ENCODE measurements at regions not wholly inside any gene's neighbourhood (a gene's known extent, or its start where the extent isn't known, plus 50 kb on each side); places are given as distances from the start of the nearest gene placed in this dataset.

DNA sequence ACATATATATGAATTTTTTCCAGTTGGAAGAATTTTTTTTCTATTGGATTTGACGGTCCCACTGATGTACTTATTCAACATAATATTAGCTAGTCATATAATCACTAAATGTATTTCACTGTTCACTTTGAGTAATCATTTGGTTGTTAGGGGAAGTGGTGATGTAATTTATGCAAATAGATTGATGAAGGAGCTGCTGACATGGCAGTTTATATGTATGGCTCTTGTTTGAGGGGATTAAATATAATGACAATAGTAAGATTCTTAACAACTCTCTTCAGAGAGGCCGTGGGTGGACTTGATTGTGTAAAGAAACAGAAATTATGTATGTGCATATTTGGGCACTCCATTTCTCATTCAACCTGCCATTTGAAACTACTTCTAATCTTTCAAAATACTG, 653.6 kb upstream of the ADGRL4 start:
- DNase-seq (ENCODE audit: low read depth, low spot score), result no peak

DNA sequence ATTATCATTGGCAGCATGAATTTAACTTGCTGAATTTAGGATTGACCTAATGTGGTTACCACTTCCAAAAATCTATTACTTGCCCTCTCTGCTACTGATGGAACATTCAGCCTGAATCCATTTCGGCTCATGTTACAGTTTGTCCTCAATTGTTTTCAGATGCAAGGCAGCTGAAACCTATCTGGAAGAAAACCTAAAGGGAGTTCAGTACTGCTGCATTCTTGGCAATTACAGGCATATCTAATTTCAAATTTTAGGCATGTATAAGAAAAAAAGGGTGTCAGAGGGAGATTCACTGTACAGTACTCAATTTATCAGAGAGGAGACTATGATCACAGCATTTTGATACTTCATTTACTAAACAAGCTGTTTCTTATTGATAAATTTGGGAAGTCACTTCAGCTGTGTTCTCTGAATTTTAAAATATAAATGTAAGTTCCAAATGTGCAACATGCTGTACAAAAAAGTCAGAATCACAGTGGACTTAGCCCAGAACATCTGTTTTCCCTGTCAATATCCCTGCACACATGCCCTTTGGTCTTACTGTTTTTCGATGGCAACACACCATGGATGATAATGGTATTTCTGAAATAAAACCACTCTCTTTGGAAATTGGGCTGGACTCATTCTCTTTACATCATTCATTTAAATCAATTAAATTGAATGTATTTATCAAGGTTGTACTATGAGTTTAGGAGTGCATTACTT, 651.6 kb upstream of the ADGRL4 start:
- DNase-seq (ENCODE audit: low read depth, low spot score), result no peak

DNA sequence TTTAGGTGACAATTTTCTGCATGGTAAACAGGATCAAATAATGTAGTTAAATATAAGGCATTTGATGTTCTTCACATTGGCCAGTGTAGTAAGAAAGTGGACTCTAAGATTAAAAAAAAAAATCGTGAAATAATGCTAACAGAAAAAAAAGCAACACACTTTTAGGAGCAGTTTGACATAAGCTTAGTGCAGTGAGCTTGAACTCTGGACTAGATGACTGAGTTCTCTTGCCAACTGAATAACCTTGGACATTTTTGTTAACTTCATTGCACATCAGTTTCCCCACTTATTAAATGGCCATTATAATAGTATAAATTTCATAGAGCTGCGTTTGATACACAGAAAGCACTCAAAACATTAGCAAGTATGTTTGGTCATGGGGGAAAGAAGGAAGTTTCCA, 649.3 kb upstream of the ADGRL4 start:
- DNase-seq (ENCODE audit: low read depth, low spot score), result no peak

DNA sequence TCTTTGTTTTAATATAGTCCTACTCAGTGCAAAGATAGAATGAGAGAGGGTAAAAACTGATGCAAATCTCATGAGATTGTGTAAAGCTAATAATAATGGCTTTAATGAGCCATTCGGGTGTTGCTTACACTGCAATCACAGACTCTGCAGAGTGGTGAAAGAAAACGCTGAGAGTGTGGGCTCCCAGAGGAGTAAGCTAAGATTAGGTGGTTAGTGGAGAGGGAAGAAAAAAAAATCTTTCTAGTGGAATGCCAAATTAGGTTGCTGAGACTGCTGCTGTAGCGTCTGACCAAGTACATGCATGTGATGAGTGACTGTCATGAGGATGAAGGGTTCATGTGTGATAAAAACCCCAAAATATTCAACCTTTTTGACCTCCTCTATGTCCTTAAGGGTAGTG, 645.9 kb upstream of the ADGRL4 start:
- DNase-seq (ENCODE audit: low read depth, low spot score), result no peak

DNA sequence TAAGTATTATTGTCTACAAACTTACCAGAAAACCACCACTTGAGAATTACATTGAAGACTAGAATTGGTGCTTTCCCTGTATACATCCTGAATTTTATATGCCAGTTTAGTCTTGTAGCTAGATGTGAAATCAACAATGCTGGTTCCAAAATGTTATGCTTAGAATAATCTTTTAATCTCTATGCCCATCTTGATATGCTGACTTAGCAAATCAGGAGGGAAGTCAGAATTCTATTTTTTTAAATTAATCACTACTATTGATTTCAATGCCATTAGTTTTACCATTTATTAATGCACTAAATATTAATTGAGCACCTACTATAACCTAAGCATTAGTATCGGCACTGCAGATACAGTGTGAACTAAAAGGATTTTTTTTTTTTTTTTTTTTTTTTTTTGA, 641.6 kb upstream of the ADGRL4 start:
- no peak for DNase-seq (ENCODE audit: low read depth, low spot score)

DNA sequence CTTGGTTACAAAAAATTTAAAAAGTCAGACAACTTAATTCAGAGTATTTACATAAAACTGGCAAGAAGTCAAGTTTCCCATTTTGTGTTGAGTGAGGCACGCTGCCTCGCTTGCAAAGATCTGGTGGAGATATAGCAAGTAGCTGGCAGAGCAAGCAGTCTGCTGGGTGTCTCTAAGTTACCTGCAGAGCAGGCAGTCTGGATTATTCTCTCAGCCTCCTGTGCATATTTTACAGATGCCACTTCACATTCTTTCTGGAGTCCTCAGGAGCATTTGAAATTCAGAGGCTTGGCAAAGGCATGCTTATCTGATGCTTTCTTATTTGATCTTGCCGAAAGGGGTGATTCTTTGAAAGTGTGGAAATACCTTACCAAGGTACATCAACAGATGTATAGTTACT, 640.4 kb upstream of the ADGRL4 start:
- peak; percentile 15 for DNase-seq (ENCODE audit: low read depth, low spot score)

DNA sequence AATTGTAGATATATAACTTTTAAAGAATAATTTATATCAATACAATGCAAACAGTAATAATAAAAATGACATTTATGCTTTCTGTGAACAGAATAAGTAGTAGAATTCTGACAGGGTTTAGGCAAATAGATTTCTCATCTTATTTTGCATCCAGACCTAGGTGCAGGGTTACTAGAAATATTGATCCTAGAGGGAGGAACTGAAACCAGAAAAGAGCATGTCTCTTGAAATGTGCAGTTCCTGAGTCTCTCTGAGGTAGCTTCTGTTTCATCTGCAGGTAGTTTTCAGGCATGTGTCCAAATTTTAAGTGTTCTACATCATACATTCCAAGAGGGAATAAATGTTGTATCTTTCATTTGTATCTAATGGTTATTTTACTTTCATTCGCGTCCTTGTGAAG, 631.9 kb upstream of the ADGRL4 start:
- DNase-seq (ENCODE audit: low read depth, low spot score), result no peak

DNA sequence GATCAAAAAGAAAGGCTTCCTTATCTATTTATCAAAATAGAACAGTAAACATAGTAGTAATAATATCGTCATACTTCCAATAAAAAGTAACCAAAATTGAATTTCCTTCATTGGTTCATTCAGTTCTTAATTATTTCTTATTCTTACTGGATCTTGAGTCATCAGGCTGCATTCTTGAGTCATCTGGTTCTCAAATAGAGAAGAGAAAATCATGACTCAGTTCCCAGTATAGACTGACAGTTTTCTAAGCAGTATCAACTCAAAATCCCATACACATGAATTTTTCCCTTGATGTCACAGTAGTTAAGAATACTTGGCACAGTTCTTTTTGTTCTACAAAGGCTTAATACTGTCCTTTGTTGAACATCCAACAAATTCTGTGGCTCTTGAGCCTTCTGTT, 626.9 kb upstream of the ADGRL4 start:
- DNase-seq (ENCODE audit: low read depth, low spot score), result no peak

DNA sequence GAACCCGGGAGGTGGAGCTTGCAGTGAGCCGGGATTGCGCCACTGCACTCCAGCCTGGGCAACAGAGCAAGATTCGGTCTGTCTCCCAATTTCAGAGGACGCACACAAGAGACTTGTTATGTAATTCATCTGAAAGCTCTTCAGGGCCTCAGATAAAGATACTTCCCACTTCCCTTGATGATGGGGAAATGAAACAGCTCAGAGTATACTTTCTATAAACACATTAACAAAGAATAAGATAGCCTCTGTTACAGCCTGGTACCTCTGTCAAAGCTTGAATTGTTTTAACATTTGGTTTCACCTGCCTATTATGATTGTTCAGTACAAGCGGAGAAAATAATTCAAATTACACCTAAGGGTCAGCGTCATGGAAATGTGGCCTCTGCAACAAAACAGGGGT, 622.9 kb upstream of the ADGRL4 start:
- DNase-seq (ENCODE audit: low read depth, low spot score), result no peak

DNA sequence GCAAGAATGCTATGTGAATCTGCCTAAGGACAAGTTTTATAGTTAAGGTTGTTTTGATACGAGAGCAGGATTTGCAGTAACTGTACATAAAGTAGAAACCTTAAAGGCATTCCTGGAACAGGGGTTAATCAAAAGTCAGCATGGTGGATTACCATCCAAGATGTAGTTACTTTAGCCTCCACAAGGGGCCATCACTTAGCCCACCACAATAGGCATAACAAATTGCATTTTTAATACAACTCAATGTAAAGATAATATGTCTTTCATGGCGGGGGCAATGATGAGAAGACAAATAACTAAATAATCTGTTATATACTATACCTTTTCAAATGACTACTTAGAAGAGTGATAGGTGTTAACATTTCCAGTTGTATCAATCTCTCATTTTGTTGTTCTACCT, 611.2 kb upstream of the ADGRL4 start:
- no peak for DNase-seq (ENCODE audit: low read depth, low spot score)

DNA sequence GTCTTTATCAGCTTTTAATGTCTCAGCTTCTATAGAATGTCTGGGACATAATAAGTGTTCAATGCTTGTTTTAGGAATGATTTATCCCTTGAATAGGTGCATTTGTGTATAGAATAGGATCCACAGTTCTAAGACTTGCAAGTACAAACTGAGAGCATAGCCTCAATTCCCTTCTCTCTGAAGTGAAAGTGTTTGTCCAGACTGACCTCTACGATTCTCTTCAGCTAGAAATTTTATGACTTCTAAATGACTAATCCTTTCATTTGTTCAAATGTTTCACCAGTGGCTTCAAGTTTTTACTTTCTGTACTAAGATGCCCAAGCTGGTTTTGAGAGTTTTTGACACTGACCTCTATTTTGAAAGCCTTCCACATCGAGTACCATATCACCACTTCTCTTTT, 608.2 kb upstream of the ADGRL4 start:
- no peak for DNase-seq (ENCODE audit: low read depth, low spot score)

DNA sequence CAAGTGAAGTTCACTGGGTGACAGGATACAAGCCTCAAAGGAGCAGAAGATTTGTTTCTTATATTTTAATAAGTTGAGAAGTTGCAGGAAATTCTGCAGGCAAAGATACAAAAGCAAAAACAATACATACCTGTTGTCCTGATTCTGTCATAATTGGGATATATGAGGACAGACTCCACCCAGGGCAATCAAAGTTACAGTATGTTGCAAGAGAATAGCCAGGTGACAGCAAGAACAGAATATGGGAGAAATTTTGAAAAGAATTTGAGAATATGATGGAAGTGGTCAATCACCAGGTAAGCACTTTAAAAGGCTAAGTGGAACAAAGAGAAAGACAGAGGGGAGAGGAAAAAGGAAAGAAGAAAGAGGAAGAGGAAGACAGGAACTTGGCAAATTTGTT, 607.6 kb upstream of the ADGRL4 start:
- DNase-seq (ENCODE audit: low read depth, low spot score), result no peak

DNA sequence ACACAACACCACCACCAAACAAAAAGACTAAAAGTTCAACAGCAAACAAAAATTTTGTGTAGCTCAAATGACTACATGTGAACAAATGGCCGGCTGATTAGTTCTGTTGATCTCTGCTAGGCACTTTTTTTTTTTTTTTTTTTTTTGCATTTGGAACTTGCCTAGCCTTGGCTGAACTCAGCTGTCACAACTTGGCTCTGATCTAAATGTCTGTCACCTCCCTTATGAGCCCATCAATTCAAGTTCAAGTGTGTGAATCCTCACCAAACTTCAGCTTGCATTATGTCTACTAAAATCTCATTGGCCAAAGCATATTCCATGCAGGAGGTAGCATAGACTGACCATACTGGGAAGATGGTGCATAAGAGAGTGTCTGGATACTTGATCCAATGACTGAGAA, 606.5 kb upstream of the ADGRL4 start:
- DNase-seq (ENCODE audit: low read depth, low spot score), result no peak

DNA sequence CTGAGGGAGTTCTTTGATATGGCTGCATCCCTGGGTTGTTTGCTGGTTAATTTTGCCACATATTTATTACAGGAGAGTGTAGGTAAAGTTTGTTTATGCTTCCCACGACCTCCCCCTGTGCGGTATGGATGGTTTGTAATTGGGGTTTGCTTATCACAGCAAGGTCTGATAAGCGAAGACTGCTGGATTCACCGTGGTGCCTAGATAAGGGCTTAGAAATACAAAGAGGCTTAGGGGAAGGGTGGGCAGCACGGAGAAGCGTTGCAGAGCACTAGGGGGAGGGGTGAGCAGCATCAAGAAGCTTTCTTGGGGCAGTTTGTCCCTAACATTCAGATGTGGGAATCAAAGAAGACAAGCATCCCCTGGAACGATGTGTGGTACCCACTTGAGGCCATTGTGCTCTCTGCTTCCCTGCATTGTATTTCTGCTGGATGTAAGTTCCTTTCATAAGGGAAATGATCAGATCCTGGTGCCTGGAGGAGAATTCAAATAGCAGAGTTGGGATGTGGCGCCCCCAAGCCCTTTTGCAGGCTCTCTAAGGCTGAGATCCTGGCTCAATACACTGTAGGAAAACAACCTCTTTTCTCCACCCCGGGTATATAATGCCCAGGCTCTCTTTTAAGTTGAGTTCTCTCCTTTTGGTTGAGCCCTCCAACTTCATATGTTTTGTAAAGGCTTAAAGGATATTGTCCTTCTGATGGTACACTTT, 598.1 kb upstream of the ADGRL4 start:
- DNase-seq (ENCODE audit: low read depth, low spot score), result no peak

DNA sequence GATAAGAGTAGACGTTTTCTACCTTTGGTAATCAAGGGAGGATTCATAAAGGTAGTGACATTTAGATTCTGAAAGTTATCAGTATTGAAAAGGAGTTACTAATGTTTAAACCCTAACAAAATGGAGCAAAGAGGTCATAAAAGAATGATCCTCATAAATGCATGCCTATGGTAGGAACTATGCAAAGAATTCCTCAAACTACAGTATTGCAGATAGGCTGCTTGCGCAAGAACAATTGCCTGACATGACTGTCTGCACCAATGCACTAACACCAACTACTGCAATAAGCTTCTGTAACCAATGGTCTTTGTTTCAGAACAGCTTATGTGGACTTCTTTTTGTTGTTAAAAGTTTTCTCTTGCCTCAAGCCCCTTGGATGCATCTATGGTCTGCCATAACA, 597.3 kb upstream of the ADGRL4 start:
- no peak for DNase-seq (ENCODE audit: low read depth, low spot score)

DNA sequence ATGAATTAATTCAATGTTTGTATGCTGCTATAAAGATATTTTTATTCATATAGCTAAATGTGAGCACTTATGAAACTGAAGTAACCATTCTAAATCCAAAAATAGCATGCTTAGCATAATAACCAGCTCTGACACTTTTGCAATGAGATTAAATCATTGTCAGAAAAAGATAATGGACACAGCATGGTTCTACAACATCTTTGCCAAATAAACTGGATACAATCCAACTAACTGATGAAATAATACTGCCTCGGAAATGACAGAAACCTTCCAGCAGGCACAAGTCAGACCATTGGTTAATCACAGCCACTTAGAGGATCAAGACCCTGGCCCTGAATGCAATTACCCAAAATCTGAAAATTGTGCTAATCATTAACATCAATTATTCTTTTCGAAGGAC, 592.7 kb upstream of the ADGRL4 start:
- DNase-seq (ENCODE audit: low read depth, low spot score), result no peak

DNA sequence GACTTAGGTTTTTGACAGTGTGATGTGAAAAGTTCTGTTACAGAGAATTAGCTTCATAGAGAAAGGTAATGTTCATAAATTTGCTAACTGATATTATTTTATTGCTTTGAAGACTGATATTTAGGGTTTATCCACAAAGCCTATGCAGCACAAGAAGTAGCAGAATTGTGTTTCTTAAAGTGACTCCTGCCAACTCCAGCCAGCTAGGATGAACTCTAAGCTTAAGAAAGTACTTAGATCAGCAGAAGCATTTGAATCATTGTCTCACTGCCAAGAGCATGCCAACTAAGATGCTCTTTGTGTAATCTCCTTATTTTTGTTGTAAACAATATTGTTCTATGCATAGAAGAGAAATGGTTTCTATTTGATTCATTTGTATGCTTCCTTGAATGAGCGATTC, 589.4 kb upstream of the ADGRL4 start:
- DNase-seq (ENCODE audit: low read depth, low spot score), result no peak

DNA sequence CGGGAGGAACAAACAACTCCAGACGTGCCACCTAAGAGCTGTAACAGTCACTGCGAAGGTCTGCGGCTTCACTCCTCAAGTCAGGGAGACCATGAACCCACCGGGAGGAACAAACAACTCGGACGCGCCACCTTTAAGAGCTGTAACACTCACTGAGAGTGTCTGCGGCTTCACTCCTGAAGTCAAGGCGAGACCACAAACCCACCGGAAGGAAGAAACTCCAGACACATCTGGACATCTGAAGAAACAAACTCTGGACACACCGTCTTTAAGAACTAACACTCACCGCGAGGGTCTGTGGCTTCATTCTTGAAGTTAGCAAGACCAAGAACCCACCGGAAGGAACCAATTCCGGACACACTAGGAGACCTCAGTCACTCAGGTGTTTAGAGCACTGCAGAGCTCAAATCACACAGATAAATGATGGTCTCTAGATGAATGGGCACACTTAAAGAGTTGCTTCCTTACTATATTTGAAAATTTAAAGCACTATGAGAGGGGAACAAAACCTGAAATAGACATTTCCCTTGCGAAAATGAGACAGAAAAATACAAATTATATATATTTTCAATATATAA, 587.7 kb upstream of the ADGRL4 start:
- DNase-seq (ENCODE audit: low read depth, low spot score), result no peak

DNA sequence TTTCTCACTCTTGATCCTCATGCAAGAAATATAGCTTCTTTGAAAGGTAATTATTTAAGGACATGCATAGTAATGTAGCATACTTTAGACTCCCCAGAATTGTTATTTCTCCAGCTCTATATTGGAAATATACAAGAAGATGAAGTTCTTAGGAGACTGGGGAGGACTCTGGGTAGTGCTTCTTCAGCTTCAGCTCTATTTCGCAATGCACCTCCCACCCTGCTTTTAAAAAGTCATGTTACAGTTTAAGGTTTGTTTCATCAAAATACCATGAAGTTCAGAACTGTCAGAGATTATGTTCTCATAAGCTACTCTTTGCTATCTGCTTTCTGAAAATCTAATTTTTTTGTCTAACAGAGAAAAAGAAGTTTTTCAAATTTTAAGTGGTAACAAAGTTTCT, 586.2 kb upstream of the ADGRL4 start:
- no peak for DNase-seq (ENCODE audit: low read depth, low spot score)

DNA sequence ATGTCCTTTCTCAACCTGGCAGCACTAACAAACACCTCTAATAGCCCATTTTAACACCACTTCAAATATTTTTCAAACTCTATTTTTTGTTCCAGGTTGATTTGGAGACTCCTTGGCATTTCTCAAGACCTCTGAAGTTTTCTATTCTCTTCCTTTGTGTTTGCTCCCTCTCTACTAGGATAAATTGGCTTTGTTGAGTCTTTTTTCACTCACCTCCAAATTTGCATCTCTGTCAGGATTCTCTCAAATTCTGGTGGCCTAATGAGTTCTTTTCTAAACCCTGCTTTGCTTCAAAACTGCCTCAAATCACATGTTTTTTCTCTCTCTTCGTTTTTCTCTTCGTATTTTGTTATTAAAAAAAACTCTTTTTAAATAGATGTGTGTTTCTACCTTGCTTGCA, 582.2 kb upstream of the ADGRL4 start:
- DNase-seq (ENCODE audit: low read depth, low spot score), result peak; percentile 7

DNA sequence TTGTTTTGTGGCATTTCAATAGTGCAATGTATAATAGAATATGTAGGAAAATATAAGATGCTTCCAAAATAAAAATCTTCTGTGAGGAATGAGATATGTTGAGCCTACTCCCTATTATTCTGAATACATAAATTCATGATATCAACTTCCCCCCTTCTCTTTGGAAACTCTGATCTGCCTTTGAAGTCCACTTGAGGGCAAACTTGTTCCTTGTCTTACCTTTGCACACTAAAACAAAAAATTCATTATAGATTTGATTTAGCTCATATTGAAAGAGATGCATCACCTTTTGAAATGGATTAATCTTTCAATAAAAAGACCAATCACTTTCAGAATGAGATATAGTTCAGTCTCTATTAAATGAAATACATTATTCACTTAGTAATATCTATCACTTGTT, 580.7 kb upstream of the ADGRL4 start:
- no peak for DNase-seq (ENCODE audit: low read depth, low spot score)

DNA sequence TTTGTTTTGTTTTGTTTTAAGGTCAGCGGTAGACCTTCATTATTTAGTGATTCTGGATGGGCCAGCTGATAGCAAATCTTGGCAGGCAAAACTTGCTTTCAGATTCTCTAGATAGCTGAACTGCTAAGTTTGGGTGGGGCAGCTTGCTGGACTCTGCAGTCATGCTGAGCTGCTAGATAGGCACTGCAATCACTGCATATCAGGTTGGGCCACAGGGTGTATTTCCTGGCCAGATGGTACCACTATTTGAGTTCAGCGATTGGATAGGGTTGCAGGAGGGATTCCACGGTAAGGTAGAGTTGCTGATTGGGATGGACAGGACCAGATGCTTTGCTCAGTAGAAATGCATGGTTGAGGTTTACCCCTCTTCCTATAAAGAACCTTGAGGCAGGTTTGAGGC, 579.3 kb upstream of the ADGRL4 start:
- no peak for DNase-seq (ENCODE audit: low read depth, low spot score)

DNA sequence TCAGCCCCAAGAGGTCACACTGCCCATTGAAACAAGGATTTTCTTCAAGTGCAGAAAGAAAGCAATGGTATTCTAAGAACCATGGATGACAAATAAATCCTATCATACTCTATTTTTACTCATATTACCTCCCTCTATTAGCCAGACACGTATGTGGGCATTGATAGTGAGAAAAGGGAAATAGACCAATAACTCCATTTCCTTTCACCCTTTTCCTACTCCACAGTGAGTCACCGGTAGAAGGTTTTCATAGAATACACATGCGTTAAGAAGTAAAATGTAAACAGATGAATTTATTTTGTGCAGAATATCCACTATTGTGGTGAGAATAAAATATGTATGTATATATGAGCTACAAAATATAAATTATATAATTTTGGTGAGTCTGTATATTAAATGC, 568.9 kb upstream of the ADGRL4 start:
- no peak for DNase-seq (ENCODE audit: low read depth, low spot score)
